GM21529 (cell line): ENCODE measurements at regions not wholly inside any gene's neighbourhood (a gene's known extent, or its start where the extent isn't known, plus 50 kb on each side); places are given as distances from the start of the nearest gene placed in this dataset.

Source experiments
- ATAC-seq: cut with Tn5 transposase; IDR thresholded peaks from one replicate; pipeline ENCODE4 v1.9.1; 2021; ENCODE audit not compliant: unreplicated experiment

- ATAC-seq = peak; percentile 79
Measured at GRCh38 chr16:63361032-63361624, 1324.9 kb upstream of the CDH8 start.

GRCh38 chr16:63349961-63350360 lies 1313.7 kb upstream of the CDH8 start:
- no peak for ATAC-seq

- ATAC-seq = no peak
Measured at GRCh38 chr16:63346000-63346399, 1309.8 kb upstream of the CDH8 start.

GRCh38 chr16:63337264-63337663 lies 1301.0 kb upstream of the CDH8 start:
- no peak for ATAC-seq

GRCh38 chr16:63331111-63331510 lies 1294.9 kb upstream of the CDH8 start:
- no peak for ATAC-seq

GRCh38 chr16:63326736-63327339 lies 1290.6 kb upstream of the CDH8 start:
- no peak for ATAC-seq

- no peak for ATAC-seq
Measured at GRCh38 chr16:63323722-63324705, 1287.8 kb upstream of the CDH8 start.

GRCh38 chr16:63323055-63323454 lies 1286.8 kb upstream of the CDH8 start:
- ATAC-seq = no peak

- ATAC-seq = no peak
Measured at GRCh38 chr16:63315229-63315628, 1279.0 kb upstream of the CDH8 start.

- ATAC-seq = no peak
Measured at GRCh38 chr16:63312346-63312745, 1276.1 kb upstream of the CDH8 start.

GRCh38 chr16:63311313-63311712 lies 1275.1 kb upstream of the CDH8 start:
- ATAC-seq = no peak

- no peak for ATAC-seq
Measured at GRCh38 chr16:63302811-63303210, 1266.6 kb upstream of the CDH8 start.

- ATAC-seq = no peak
Measured at GRCh38 chr16:63301349-63301748, 1265.1 kb upstream of the CDH8 start.

- no peak for ATAC-seq
Measured at GRCh38 chr16:63298993-63299392, 1262.8 kb upstream of the CDH8 start.

- ATAC-seq = no peak
Measured at GRCh38 chr16:63292036-63292435, 1255.8 kb upstream of the CDH8 start.

- ATAC-seq = no peak
Measured at GRCh38 chr16:63289834-63290460, 1253.7 kb upstream of the CDH8 start.

- ATAC-seq = no peak
Measured at GRCh38 chr16:63287401-63287800, 1251.2 kb upstream of the CDH8 start.

GRCh38 chr16:63283721-63284120 lies 1247.5 kb upstream of the CDH8 start:
- ATAC-seq = no peak

- no peak for ATAC-seq
Measured at GRCh38 chr16:63244631-63245030, 1208.4 kb upstream of the CDH8 start.

GRCh38 chr16:63241497-63242028 lies 1205.3 kb upstream of the CDH8 start:
- ATAC-seq = no peak

GRCh38 chr16:63239065-63239570 lies 1202.9 kb upstream of the CDH8 start:
- ATAC-seq = no peak
